PC-3 (cell line): ENCODE measurements at regions not wholly inside any gene's neighbourhood (a gene's known extent, or its start where the extent isn't known, plus 50 kb on each side); places are given as distances from the start of the nearest gene placed in this dataset.
A peak's percentile ranks its signal among the peaks of the same experiment; 100 is the strongest.

Source experiments
- ATAC-seq: fragments of 200-7000 bp; cut with Tn5 transposase; 2 replicates; pipeline ENCODE4 v1.9.1; 2020; ENCODE audit warnings: mild to moderate bottlenecking, moderate library complexity
- BruUV-seq: library from RNA; stranded (reverse); fragments of 400-500 nt; replicated peaks from 2 replicates; lab custom pipeline; 2021; lab: Mats Ljungman, UMichigan
- CTCF ChIA-PET: fragments of 300-600 bp; sonication (Branson Sonifier 250); formaldehyde crosslinking; loops from one replicate; lab custom pipeline; 2022; ENCODE audit warnings: antibody characterized with exemption; lab: Charles Lee
- POLR2A ChIA-PET: fragments of 300-600 bp; sonication (Branson Sonifier 250); formaldehyde crosslinking; loops from one replicate; lab custom pipeline; 2022; ENCODE audit warnings: antibody characterized with exemption; ENCODE audit not compliant: unreplicated experiment; lab: Charles Lee
- DNase-seq: peaks from one replicate; pipeline ENCODE4 v3.0.0-alpha.2; 2015
- H2AFZ ChIP-seq: fragments of 300-600 bp; sonication (generic); 2 replicates; pipeline ENCODE4 v1.6.0; 2016; ENCODE audit warnings: antibody characterized with exemption, low read length
- H3F3A ChIP-seq: fragments of 300-600 bp; sonication (generic); one replicate; pipeline ENCODE4 v1.6.0; 2017; ENCODE audit warnings: antibody characterized with exemption, low read length, control low read depth, mild to moderate bottlenecking; ENCODE audit not compliant: unreplicated experiment
- H3K27ac ChIP-seq: fragments of 300-600 bp; sonication (generic); 2 replicates; pipeline ENCODE4 v1.5.1; 2016; ENCODE audit warnings: mild to moderate bottlenecking, low read length
- H3K27me3 ChIP-seq: fragments of 300-600 bp; sonication (generic); 2 replicates; pipeline ENCODE4 v1.6.1; 2016; ENCODE audit warnings: low read length, mixed read lengths
- H3K36me3 ChIP-seq: fragments of 300-600 bp; sonication (generic); 2 replicates; pipeline ENCODE4 v1.6.1; 2016; ENCODE audit warnings: low read depth, mixed run types, low read length, mixed read lengths
- H3K4me1 ChIP-seq: fragments of 300-600 bp; sonication (generic); 2 replicates; pipeline ENCODE4 v1.5.1; 2016; ENCODE audit warnings: low read length; ENCODE audit not compliant: insufficient read depth
- H3K4me2 ChIP-seq: fragments of 300-600 bp; sonication (generic); 2 replicates; pipeline ENCODE4 v1.6.0; 2016; ENCODE audit warnings: low read length
- H3K4me3 ChIP-seq: fragments of 300-600 bp; sonication (generic); 2 replicates; pipeline ENCODE4 v1.5.1; 2016; ENCODE audit warnings: mild to moderate bottlenecking, low read length, mixed read lengths
- H3K79me2 ChIP-seq: fragments of 300-600 bp; sonication (generic); 2 replicates; pipeline ENCODE4 v1.6.1; 2017; ENCODE audit warnings: low read length, mixed read lengths
- H3K9ac ChIP-seq: fragments of 300-600 bp; sonication (generic); 2 replicates; pipeline ENCODE4 v1.6.0; 2016; ENCODE audit warnings: mild to moderate bottlenecking, low read length
- H3K9me2 ChIP-seq: fragments of 300-600 bp; sonication (generic); replicated peaks from 2 replicates; pipeline ENCODE4 v1.6.1; 2016; ENCODE audit warnings: mixed run types, low read length, mixed read lengths
- H3K9me3 ChIP-seq: fragments of 300-600 bp; sonication (generic); 2 replicates; pipeline ENCODE4 v1.6.1; 2016; ENCODE audit warnings: low read length, mixed read lengths
- H4K20me1 ChIP-seq: fragments of 300-600 bp; sonication (generic); 2 replicates; pipeline ENCODE4 v1.6.1; 2016; ENCODE audit warnings: low read length, mixed read lengths
- CTCF ChIP-seq: fragments of 300-600 bp; sonication (generic); conservative IDR thresholded peaks from 2 replicates; pipeline ENCODE4 v1.5.1; 2017; ENCODE audit warnings: antibody characterized with exemption, low read depth, mild to moderate bottlenecking, low read length
- EZH2 ChIP-seq: fragments of 300-600 bp; sonication (generic); IDR thresholded peaks from one replicate; pipeline ENCODE4 v1.6.1; 2017; ENCODE audit warnings: antibody characterized with exemption, mild to moderate bottlenecking, low read length; ENCODE audit not compliant: unreplicated experiment
- EZH2phosphoT487 ChIP-seq: fragments of 300-600 bp; sonication (generic); IDR thresholded peaks from 2 replicates; pipeline ENCODE4 v1.6.1; 2018; ENCODE audit warnings: mild to moderate bottlenecking, antibody characterized with exemption, low read length, borderline replicate concordance
- intact Hi-C: fragments of 100-400 bp; cut with micrococcal nuclease; formaldehyde crosslinking; loops from 2 replicates; pipeline ENCODE4 v1.9.0; 2023

DNA sequence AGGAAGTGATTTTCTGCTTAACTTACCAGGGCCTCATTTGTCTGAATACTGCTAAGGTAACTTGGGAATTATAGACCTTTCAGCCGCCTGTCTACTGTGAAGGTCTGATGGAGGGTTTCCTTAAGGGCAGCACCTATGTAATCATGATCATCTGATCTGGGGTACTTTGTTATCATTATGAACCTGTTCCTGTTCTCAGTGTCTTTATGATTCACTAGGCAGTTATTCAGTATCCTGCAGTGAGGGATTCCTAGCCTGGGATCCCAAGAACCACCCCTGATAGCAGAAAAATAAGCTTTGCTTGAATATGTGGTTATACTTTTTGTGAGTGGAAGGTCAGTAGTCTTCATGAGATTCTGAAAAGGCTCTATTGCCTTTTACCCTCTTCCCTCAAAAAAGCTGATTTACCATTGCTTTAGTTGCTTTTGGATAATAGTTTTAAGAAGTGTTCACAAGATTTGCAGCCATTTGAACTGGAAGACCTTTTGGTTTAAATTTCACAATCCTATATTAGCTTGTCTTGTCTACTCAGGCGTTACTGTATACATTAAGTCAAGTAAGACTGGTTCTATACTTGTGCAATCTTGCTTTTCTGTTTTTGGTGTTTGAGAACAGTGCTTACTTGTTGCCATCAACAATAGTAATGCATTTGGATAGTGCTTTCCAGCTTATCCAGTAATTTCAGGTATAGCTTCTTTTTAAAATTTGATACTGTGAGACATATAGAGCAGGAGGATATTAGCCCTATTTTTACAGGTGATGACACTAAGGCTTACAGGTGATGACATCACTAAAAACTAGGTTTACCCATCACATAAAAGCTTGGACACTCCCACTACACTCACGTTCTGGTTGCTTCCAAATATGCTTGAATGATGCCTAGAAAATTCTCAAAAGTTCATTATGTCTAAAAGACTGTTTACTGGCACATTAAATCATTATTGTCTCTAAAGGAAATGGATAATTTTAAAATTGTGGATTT lies 60.0 kb downstream of the FHIP1A start:
- peak; percentile 26 for DNase-seq
- Histone ChIP-seq H4K20me1 (no peaks in the 10 kb centered on the region), H3K4me3 (no peak overlapping the region), H3K9me2 (no peaks in the 10 kb centered on the region), H3K79me2 (no peaks in the 10 kb centered on the region), H3K4me1 (peaks cover 4% of the 10 kb centered on the region; the same call in 1 of the 2 replicates), H3F3A (no peaks in the 10 kb centered on the region), H3K27ac (no peak overlapping the region), H3K9ac (no peak overlapping the region), H3K9me3 (no peaks in the 10 kb centered on the region), H2AFZ (no peak overlapping the region), H3K36me3 (no peaks in the 10 kb centered on the region), H3K4me2 (no peak overlapping the region), H3K27me3 (no peaks in the 10 kb centered on the region)
- no peak for ATAC-seq
- ChIA-PET POLR2A (no interaction called here), CTCF (no interaction called here)
- TF ChIP-seq CTCF, result no peak
- TF ChIP-seq EZH2, result no peak
- no peak for TF ChIP-seq EZH2phosphoT487
- intact Hi-C loops, result no loop called here
- BruUV-seq, result no TSS peak

DNA sequence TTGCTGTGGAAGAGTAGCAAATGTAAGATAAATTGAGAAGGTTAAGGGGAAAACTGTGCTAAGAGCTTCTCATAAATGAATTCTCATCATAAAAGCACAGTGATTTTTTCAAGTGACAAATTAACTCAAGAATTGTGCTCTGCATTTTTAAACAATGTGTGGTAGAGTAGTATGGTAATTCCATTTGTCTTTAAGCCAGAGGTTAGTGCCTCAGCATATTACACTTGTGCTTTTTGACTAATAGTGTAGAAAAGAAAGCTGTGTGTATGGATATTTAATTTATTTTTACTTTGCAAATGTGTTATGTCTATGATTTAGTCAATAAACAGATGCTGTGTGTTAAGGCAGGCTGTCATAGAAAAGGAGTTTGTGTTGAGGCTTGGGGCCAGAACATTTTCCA lies 61.0 kb downstream of the FHIP1A start:
- H2AFZ ChIP-seq, result no peak overlapping the region
- no TSS peak for BruUV-seq
- H3K9ac ChIP-seq, result no peak overlapping the region
- intact Hi-C loops, result no loop called here
- POLR2A ChIA-PET, result no interaction called here
- H3K36me3 ChIP-seq, result no peaks in the 10 kb centered on the region
- H3F3A ChIP-seq, result no peaks in the 10 kb centered on the region
- H4K20me1 ChIP-seq, result no peaks in the 10 kb centered on the region
- DNase-seq (no peak), ATAC-seq (no peak)
- H3K9me3 ChIP-seq, result no peaks in the 10 kb centered on the region
- TF ChIP-seq EZH2phosphoT487, result no peak
- TF ChIP-seq EZH2, result no peak
- TF ChIP-seq CTCF, result no peak
- H3K4me2 ChIP-seq, result no peak overlapping the region
- no peaks in the 10 kb centered on the region for H3K27me3 ChIP-seq
- CTCF ChIA-PET, result no interaction called here
- H3K27ac ChIP-seq, result no peak overlapping the region
- no peaks in the 10 kb centered on the region for H3K9me2 ChIP-seq
- H3K4me3 ChIP-seq, result no peak overlapping the region
- no peaks in the 10 kb centered on the region for H3K79me2 ChIP-seq
- peaks cover 4% of the 10 kb centered on the region; the same call in 1 of the 2 replicates for H3K4me1 ChIP-seq

GRCh38 chr4:151471728-151472127 lies 62.8 kb downstream of the FHIP1A start:
- intact Hi-C loops, result no loop called here
- Histone ChIP-seq H3K27me3 (no peaks in the 10 kb centered on the region), H3K4me2 (no peak overlapping the region), H2AFZ (no peak overlapping the region), H4K20me1 (no peaks in the 10 kb centered on the region), H3K9me3 (no peaks in the 10 kb centered on the region), H3K27ac (no peak overlapping the region), H3K36me3 (no peaks in the 10 kb centered on the region), H3K4me3 (no peak overlapping the region), H3F3A (no peaks in the 10 kb centered on the region), H3K9me2 (no peaks in the 10 kb centered on the region), H3K79me2 (no peaks in the 10 kb centered on the region), H3K4me1 (peaks cover 4% of the 10 kb centered on the region; the same call in 1 of the 2 replicates), H3K9ac (no peak overlapping the region)
- no TSS peak for BruUV-seq
- CTCF ChIA-PET, result no interaction called here
- TF ChIP-seq CTCF (no peak), EZH2 (no peak), EZH2phosphoT487 (no peak)
- POLR2A ChIA-PET, result no interaction called here
- ATAC-seq (no peak), DNase-seq (no peak)
